NCI-H1436 (cell line): ENCODE measurements at regions not wholly inside any gene's neighbourhood (a gene's known extent, or its start where the extent isn't known, plus 50 kb on each side); places are given as distances from the start of the nearest gene placed in this dataset.

Source experiments
- DNase-seq: peaks from one replicate; lab custom pipeline; 2025; lab: John Stamatoyannopoulos, UW

DNA sequence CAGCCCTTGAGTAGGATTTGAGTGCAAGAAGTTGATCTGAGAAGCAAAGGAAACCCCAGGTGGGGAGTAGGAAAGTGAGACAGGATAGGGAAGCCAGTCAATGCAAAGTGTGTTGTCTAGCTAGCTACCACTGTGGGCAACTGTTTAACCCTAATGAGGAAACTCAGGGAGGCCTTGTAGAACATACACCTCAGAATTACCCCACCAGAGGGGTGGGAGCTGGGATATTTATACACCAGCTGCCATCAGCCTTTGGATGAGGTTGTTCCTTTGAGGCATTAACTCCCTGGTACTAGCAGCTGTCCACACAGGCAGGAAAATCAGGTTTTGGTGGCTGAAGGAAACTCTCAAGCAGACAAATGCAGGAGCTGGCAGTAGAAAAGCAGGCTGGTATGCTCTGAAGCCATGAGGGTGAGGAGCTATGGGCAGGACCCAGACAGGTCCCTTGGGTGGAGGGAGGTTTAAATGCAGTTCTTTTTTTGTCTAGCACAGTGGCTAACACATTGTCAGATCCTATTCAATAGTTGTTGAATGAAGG lies 60.1 kb upstream of the ARID5B start:
- DNase-seq: no peak

DNA sequence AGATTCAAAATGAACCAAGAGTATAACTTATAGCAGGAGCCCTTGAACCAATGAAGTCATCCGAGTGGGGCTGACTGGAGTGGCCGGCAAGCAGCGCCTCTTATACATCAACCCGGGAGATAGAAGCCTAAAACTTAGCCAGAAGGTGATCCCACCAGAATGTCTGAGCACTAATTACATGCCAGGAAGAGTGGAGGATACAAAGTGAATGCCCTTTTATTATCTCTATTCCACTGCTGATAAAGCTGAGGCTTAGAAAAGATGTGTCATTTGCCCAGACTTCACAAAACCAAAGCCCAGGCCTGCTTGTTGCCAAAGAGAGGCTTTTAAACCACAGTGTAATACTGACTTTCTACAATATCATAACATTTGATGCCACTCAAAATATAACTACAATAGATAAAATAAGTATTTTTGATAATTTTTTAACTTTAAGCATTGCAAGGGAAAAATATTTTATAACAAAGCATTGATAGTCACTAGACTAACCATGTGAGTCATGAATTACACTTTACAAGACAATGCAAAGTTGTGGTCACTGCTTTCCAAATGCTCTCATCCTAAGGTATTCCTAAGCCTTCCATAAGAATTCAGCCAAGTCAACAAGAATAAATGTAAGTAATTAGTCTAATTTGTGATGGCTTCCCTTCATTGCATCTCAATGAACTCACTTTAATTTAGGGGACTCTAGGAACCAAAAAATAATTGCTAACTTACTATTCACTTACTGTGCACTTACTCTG lies 58.6 kb upstream of the ARID5B start:
- DNase-seq: no peak

DNA sequence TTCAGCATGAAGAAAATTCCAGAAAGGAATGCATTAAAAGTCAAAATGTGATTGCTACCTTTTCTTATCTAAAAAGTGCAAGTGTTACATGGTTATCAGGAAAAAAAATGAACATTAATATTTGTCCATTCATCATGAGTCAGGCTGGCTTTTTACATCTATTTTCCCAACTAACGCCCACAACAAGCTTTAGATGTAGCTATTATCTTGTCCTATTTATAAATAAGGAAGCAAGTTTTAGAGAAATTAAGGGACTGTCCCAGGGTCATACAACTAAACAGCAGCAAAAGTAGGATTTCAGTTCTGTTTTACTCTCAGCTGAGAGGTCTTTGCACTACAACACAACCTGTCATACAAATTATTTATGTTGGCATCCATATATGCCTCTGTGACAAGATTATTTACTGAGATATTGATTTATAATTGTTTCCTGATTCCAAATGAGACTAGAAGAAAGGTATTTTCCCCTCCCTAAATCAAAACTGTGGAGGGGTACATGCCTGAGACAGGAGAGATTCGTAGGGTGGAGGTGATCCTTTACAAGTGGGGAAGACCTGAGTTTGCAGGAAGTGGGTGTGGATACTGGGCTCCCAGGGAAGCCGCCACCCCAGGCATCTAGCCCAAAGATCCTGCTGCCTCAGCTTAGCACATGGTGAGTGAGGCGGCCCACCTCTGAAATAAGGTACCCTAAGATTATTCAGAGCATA lies 57.2 kb upstream of the ARID5B start:
- no peak for DNase-seq

DNA sequence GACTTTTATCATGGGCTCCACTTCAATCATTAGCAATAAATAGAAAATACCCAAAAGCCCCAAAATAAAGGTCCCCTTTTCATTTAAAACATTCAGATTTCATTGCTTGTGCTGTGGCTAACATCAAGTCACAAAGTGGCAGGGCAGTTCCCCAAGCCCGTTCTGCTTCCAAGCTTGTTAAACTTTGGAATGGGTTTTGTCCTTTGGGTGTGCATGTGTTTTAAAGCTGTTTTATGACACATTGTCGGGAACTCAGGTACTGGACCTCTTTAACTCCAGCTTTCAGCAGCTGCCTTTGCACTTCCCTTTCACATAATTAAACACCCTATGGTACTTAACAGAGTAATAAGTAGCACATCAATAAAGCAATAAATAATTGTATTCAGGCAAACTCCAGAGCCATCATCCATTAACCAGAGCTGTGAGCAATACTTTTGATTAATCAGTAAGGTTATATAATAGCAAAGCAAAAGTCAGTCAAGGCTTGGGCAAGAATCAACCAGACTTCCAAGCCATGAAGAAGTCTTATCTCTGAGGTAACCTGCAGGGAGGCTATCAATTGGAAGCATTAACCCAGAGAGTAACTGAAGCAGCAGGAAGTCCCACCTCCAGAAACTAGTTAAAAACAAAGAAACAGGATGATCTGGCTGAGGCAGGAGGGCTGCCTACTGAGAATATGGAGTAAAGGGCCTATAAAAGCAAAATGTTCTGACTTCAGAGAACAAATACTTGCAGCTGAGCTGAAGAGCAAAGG lies 56.1 kb upstream of the ARID5B start:
- DNase-seq: no peak

DNA sequence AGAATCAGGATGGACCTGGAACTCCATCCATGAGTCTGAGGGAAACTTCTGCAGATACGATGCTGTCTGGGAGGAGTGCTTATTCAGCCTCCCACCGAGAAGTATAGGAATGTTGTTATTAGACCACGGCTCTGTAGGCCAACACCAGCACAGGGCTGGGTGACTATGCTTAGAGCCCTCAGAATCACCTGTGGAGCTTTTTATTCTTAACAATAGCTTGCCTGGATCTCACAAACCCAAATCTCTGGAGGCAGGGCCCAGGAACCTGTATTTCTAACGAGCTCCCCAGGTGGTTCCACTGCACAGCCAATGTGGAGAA lies 55.6 kb upstream of the ARID5B start:
- DNase-seq: no peak

DNA sequence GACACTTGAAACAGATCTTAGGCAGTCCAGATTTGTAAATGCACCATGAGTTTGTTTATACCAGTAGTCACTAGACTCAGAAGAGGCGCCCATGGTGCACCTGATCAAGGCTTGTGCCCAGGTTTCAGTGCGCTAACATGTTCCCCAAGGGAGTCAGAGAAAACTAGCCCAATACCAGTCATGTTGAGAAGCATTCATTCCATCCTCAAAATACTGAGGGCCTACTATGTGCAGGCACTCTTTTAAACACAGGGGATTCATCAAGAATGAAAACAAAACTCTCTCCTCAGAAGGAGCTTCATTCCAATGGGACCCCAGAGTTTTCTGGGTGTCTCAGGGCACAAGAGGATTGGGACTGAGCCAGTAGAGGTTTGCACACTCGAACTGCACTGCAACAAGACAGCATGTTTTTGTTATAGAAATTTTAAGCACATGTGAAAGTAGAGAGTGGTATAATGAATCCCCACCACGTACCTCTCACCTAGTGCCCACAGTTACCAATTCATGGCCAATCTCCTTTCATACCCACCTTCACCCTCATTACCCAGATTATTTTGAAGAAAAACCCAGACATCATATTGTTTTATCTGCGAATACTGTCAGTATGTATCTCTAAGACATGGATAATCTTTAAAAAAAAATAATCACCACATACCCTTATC lies 55.0 kb upstream of the ARID5B start:
- DNase-seq: no peak

DNA sequence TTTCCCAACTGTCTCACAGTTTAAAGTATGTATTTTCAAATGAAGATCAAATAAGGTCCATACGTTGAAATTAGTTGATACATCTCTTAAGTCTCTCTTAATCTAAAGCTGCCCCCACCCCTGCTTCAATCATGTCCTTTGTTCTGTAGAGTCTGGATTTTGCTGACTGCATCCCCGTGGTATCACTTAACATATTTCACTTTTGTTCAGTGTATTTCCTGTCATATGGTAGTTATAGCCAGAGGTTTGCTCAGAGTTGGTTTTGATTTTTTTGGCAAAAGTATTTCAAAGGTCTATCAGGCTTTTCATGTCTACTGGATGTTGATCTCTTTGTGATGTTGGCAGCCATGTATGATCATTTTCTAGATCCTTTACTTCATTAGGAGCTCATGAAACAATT lies 54.4 kb upstream of the ARID5B start:
- no peak for DNase-seq

DNA sequence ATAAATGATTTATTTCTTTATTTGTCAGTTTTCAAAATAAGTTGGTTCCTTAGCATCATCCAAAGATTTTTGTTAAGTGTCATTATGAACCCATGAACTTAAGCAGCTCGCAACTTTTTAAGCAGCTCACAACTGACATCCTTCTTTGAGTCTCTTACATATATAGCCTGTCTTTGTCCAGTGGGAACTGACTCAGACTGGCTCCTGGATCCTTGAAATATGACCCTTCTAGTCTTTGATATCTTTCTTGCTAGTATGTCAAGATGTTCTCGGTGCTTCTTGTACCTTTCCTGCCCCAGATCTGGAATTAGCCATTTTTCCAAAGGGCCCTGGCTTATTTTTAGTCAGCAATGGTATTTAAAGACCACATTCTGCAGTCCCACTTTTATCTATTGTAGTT lies 53.9 kb upstream of the ARID5B start:
- DNase-seq: no peak

DNA sequence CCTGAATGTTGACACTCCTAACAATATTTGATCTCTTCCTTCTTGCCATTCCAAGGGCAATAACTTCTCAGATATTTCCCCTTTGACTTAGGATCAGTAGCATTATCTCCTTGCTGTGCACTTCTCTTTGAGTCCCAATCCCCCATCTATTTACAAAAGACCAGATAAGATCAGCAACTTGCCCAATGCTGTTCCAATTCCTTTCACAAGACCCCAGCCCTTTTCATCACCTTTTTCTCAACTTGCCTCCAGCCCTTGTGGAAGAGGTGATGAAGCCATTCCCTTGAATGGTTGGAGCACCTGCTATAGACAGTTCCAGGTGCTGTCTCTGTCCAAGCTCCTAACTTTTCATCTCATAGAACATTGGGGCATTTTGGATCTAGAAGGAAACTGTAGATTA lies 51.1 kb upstream of the ARID5B start:
- no peak for DNase-seq
